ENCODE measurements at regions not wholly inside any gene's neighbourhood (a gene's known extent, or its start where the extent isn't known, plus 50 kb on each side); places are given as distances from the start of the nearest gene placed in this dataset.
"Not testable (repeated sequence)": the region's sequence is repeated elsewhere in the genome, so short reads cannot be mapped to it uniquely, and the experiment has no call there.

DNA sequence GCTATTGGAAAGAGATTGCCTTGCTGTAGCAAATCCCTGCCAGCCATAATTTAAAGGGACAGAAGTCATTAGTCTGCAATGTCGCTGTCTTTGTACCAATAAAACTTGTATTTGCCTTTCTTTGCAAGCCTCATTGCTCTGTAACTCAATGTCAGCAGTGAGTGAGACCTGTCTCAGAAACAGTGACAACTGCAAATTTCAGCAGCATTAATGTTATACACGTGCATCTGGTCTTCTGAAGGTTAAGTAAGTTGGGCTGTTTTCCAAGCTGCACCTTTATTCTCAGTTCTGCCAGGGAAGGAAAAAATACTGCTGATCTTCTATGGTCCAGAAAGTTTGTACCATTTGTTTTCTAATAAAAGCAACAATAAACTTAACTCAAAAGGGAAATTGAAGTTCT is 543.1 kb downstream of the TRIML1 start:
- DNase-seq (ENCODE audit: extremely low read depth in 1 of 11, low read depth in 9 of 11, low spot score in 4 of 11) = no peak

DNA sequence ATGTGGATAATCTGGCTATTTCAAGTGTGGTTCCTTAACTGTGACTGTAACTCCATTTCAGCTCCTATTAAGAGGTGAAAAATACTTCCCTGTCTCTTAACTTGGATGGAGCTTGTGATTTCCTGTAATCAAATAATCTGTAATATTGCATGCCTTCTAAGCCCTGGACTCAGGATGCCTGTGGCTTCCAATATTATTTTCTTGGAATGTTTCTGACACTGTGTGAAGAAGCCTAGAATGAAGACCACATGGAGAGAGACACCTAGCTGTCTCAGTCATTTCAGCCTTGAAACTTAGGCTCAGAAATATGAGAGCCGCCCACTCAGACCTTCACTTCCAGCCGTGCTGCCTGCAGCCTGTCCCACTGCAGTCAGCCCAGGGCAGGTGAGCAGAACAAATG is 544.3 kb downstream of the TRIML1 start:
- DNase-seq (ENCODE audit: extremely low read depth in 1 of 11, low read depth in 9 of 11, low spot score in 4 of 11) = no peak

DNA sequence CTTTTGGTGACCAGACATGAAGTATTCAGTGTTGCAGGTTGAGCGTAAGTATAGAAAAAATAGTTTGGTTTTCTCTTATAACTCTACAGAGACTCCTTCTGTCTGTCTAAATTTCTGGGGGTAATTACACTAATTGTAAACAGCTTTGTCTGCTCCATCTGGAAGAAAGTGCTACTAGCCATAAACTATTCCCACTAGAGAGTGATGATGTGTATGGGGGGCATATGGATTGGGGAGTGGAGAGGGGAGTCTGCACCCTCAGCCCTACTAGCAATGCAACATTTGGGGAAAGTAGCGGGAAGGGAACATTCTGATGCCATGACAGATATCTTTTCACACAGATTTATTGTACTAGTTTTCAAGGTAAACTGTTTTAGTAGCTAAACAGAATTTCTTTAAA is 549.7 kb downstream of the TRIML1 start:
- no peak for DNase-seq (ENCODE audit: extremely low read depth in 1 of 11, low read depth in 9 of 11, low spot score in 4 of 11)

DNA sequence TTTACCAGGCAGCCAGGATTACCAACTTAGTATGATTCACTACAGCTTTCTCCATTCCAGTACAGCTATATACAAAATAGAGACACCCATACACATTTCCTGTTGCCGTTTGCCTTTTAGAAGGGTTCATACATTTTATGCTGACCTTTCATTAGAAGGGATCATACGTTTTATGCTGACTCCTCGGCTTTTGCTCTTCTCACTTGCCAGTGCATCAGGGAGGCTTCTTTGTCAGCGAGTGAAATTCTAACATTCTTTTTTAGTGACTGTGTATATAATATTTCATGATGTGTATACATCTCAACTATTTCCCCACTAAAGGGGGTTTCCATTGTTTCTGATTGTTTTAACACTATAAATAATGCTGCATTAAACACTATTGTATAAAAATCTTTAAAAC is 552.6 kb downstream of the TRIML1 start:
- no peak for DNase-seq (ENCODE audit: extremely low read depth in 1 of 11, low read depth in 9 of 11, low spot score in 4 of 11)

DNA sequence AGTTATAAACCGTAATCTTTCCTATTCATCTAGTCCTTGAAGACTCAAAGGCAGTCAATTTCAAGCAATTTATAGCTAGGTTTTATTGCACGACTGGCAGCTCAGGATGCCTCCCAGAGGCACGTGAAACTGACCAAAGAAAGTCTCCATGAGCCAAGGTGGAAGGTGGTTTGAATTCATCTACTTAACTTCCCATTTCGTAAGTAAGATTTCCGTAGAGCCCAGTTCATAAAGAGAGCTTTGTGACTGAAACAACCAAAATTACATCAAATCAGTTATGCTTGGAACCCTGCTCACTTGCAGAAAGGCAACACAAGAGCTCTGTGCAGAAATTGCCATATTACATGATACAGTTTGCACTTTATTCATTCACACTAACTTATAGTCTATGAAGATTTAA is 556.0 kb downstream of the TRIML1 start:
- no peak for DNase-seq (ENCODE audit: extremely low read depth in 1 of 11, low read depth in 9 of 11, low spot score in 4 of 11)

DNA sequence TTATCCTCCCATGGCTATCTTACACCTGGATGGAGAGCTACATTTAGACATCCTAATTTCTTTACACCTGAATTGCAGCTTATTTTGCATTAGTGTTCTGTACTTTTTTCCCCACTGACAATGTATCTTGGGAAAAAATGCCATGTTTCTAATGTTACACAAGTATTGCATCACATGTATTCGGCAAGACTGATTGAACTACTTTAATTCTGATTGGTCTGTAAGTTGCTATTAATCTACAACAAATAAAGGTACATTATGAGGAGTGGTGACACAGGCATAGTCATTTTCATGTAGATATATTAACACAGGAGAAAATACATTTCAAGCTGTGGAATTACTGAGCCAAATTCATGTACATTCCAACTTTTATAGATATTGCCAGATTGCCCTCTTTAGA is 558.0 kb downstream of the TRIML1 start:
- DNase-seq (ENCODE audit: extremely low read depth in 1 of 11, low read depth in 9 of 11, low spot score in 4 of 11) = no peak

DNA sequence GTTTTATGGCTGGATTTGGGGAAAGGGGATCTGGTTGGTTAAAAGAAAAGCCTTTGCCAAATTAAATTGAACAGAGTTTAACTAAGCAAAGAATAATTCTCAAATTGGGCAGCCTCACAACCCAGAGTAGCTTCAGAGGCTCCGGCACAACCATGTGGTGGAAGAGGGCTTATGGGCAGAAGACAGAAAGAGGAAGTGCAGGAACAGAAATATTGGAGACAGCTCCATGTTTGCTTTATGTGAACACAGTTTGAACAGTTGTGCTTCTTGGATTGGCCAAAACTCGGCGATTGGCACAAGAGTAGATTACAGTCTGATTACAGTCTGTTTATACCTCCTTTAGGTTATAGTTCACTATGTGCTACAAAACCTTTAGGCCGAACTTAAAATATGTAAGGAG is 562.7 kb downstream of the TRIML1 start:
- DNase-seq (ENCODE audit: extremely low read depth in 1 of 11, low read depth in 9 of 11, low spot score in 4 of 11) = no peak

DNA sequence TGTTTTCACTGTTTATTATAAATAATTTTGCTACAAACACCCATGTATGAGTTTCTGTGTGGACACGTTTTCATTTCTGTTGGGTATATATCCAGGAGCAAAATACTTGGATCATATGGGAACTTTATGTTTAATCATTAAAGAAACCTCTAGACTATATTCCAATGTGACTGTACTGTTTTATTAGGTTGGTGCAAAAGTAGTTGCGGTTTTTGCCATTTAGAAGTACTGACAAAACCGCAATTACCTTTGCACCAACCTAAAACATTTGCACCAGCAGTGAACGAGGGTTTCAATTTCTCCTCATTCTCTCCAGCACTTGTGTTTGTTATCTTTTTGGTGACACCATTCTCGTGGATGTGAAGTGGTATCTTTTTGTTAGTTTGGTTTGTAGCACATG is 565.0 kb downstream of the TRIML1 start:
- DNase-seq (ENCODE audit: extremely low read depth in 1 of 11, low read depth in 9 of 11, low spot score in 4 of 11) = no peak

DNA sequence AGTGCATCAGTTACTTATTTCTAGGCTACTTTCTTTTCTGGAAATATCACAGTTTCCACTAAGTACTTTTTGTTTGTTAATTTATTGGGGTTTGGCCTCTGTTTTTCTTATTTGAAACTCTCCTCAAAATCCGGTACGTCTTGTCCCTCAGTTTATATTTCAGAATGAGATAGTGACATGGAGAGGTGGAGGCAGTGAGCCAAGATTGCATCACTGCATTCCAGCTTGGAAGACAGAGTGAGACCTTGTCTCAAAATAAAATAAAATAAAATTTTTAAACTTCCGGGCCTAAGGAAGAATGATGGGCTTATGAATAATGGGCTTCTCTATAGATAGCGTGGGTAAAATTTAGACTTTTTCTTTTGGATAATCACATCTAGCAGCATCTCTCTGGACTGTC is 567.8 kb downstream of the TRIML1 start:
- no peak for DNase-seq (ENCODE audit: extremely low read depth in 1 of 11, low read depth in 9 of 11, low spot score in 4 of 11)

DNA sequence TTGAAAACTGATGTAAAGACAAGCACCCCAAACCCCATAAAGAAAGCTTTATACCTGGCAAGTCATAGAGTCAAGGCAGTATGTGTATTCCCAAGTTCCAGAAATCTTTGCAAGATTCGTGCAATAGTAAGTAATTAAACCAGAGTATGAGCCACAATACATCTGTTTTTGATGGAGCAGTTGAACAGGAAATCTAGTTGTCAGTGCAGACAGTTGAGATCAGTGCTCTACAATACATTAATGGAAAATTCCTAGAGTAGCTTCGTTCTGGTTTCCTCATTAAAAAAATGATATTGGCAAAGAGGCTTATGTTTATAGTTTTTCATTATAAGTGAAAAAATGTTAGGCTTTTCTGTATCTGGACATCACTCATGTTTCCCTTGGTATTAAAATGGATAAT is 575.3 kb downstream of the TRIML1 start:
- no peak for DNase-seq (ENCODE audit: extremely low read depth in 1 of 11, low read depth in 9 of 11, low spot score in 4 of 11)

DNA sequence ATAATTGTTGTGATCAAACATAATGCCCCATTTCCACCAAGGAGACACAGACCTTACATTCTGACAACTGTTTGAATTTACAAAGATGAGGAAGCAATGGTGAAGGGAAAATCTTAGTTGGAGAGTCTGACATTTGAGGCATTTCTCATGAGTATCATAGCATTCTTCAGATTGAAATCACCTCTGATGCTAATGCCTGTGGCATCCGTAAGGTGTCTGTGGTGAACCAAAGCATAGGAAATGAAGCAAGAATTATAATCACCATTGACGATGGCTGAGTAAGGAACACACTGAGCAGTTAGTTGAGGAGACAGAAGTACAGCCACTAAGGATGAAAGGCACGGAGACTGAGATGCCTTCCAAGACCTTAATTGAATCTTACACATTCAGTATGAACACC is 575.7 kb downstream of the TRIML1 start:
- no peak for DNase-seq (ENCODE audit: extremely low read depth in 1 of 11, low read depth in 9 of 11, low spot score in 4 of 11)

DNA sequence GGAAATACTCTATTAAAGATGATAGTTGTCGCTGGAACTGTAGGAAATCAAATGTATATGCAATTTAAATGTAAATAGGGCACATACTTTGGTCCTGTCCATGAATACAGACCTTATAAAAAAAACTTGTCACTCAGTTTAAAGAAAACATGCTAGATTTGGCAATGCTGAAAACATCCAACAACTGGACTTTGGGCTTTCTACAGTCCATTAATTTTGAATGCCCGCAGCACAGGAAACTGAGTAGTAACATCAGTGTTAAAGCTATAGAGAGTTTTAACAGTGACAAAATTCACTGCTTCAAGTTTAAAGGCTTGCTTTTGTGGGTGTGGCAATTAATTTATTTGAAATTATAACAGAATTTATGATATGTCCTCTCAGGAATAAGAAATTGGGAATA is 578.4 kb downstream of the TRIML1 start:
- DNase-seq (ENCODE audit: extremely low read depth in 1 of 11, low read depth in 9 of 11, low spot score in 4 of 11) = peak in 4 of 11 donors; percentile 3 to 12 (median 6)

DNA sequence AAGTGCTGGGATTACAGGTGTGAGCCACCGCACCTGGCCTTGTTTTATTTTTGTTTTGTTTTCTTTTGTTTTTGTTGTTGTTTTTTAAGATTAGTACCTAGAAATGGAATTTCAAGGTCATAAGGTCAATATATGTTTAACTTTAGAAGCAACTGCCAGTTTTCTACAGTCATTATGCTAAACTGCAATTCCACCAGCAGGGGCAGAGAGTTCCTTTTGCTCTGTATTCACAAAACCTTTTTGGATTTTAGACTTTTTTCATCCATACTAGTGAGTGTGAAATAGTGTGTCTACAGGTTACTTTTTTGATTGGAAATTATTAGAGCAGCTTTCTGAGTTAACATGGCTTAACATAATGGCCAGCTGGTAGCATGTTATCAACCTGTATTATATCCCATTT is 580.6 kb downstream of the TRIML1 start:
- DNase-seq (ENCODE audit: extremely low read depth in 1 of 11, low read depth in 9 of 11, low spot score in 4 of 11) = no peak

DNA sequence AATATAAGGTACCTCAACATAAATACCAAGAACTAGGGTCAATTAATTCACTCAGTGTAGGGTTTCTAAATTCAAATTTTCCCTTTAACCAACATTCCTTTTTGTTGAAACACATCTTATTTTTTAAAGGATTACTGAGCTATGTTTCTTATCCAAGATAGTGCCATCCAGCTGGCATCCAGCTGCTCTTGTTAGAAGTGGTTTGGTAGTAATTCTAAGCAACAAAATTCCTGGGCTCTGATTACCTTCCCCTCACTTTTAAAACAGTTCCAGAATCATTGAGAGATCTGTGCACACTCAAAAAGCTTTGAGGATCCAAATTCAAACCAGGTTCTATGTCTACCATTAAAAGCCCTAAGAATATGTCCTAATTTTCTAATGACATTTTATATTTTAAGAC is 583.7 kb downstream of the TRIML1 start:
- peak in 1 of 11 donors; percentile 3 for DNase-seq (ENCODE audit: extremely low read depth in 1 of 11, low read depth in 9 of 11, low spot score in 4 of 11)

DNA sequence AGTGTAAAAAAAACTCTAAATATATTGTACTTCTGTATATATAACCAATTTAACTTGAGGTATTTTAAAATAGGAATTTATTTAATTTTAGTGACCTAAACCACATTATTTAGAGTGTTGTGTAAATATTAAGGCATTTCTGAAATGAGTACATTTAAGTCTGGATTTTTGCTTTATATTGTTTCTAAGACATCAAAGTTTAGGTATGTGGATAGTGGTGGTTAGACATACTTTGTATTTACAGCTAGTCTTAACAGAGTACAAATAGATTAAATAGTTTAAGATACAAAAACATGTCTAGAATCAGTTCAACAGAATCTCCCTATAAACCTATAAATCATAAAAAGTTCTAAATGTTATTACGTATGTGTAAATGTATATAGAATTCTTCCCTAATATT is 588.5 kb downstream of the TRIML1 start:
- DNase-seq (ENCODE audit: extremely low read depth in 1 of 11, low read depth in 9 of 11, low spot score in 4 of 11) = no peak

DNA sequence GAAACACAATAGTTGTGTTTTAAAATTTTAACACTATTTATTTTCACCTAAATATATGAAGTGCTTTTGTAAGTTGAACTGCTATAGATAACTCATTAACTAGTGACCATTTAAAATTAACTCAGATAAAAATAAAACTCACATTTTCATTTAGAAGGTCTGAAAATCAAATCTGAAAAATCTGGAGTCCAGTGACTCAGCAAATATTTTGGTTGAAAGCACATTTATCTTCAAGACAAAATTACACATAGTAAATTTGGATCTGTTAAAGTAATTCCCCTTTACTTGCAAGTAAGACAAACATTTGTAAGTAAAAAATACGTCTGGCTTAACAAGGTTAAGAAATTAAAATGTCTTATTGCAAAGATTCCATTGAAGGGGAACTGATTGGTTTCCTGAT is 589.1 kb downstream of the TRIML1 start:
- DNase-seq (ENCODE audit: extremely low read depth in 1 of 11, low read depth in 9 of 11, low spot score in 4 of 11) = no peak

DNA sequence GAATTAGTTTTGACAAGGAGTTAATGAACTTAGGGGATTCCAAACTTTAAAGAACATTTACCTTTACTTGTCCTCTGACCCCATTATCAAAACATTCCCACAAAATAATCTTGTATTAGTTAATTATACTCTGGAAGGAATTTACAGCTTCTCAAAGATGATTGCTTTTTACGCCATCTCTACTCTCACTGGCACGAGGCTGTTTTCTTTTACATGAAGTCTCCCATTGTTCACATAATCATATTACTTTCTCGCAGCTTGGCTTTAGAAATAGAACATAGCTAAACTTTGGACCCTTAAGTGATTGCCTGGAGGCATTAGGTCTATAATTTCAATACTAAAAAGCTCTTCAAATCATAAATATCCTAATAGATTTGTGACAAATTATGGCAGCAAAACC is 592.9 kb downstream of the TRIML1 start:
- DNase-seq (ENCODE audit: extremely low read depth in 1 of 11, low read depth in 9 of 11, low spot score in 4 of 11) = no peak

DNA sequence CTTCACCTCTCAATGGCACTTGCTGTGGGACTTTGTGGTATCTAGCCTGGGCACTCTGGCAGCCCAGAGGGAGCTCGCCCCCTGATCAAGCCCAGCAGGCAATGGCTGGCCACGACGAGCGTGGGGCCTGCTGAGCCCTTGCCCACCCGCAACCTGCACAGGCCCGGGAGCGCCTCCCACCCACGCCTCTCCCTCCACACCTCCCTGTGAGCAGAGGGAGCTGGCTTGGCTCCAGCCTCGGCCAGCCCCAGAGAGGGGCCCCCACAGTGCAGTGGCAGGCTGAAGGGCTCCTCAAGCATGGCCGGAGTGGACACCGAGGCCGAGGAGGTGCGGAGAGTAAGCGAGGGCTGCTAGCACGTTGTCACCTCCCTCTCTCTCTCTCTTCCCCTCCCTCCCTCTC is 595.8 kb downstream of the TRIML1 start:
- DNase-seq (ENCODE audit: extremely low read depth in 1 of 11, low read depth in 9 of 11, low spot score in 4 of 11) = no peak

DNA sequence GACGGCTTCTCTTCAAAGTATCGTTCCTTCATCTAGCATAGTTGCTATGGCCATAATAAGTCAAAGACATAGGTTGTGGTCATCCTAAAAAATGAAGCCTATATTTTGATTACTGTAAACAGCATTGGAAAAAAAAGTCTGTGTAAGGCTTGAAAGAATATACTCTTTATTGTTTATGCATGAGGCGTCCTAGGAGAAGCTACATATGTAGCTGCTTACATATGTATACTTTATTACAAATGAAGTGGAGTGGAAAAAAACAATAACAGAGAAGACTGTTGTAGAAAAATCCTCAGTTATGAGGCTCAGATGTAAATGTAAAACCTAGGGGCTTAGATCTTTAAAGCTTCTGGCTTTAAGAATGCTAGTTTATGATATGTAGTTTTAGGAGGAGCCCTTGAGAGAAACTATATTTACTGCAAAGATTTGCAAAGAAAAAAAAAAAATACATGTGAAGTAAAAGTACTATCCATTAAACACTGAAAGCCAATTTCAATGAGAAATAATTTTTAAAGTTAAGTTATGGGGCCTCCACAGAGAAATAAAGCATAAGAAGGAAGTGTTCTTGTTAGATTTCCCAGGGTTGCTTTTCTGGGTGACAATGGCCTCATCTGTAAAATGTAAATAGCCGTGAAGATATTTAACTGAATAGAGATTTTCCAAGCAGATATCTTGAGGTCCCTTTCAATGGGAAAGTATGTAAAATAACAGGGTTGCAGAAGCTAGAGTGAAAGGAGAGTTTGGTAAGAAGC is 598.2 kb downstream of the TRIML1 start:
- no peak for DNase-seq (ENCODE audit: extremely low read depth in 1 of 11, low read depth in 9 of 11, low spot score in 4 of 11)

DNA sequence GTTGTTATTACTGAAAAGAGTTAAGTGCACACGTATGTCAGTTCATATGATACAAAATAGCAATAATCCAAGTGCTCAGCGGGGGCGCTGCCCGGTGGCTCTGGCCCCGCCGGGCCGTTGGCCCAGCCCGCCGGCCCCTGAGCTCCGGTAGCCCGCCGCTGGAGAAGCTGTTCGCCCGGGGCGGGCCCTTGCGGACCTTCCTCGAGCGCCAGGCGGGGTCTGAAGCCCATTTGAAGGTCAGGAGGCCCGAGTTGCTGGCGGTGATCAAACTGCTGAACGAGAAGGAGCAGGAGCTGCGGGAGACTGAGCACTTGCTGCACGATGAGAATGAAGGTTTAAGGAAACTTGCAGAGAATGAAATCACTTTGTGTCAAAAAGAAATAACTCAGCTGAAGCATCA is 599.0 kb downstream of the TRIML1 start:
- not testable (repeated sequence) for DNase-seq (ENCODE audit: extremely low read depth in 1 of 11, low read depth in 9 of 11, low spot score in 4 of 11)

DNA sequence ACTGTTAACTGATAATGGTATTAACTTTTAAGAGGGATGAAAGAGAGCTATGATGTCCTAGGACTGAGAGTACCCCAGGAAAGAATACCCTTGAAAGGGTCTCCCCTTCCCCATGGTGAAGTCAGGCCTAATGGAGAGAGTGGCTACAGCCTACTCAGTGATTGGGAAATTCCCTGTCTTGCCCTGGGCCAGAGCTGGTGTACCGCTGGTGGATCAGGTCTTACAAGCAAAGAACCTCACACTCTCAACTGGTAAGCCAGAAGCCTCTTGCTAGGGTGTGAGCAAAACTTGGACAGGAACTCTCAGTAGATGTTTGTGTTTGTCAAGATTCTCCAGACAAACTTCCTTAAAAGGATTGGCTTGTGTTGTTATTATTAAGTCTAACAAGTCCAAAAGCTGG is 600.9 kb downstream of the TRIML1 start:
- not testable (repeated sequence) for DNase-seq (ENCODE audit: extremely low read depth in 1 of 11, low read depth in 9 of 11, low spot score in 4 of 11)

DNA sequence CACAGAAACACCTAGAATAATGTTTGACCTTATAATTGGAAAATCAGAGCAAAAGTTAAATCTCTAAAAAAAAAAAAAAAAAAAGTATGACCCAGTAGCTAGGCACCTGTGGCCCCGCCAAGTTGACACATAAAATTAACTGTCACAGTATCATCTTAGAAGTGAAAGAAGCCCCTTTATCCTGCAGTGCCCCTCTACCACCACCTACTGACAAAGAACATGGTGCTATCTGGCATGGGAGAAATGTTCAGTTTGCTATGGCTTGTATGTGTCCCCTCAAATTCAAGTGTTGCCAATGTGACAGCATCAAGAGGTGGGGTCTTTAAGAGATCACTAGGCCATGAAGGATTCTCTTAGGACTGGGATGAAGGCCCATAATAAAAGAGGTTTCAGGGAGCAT is 601.5 kb downstream of the TRIML1 start:
- DNase-seq (ENCODE audit: extremely low read depth in 1 of 11, low read depth in 9 of 11, low spot score in 4 of 11) = not testable (repeated sequence)
